HG02763 (cell line): ENCODE measurements at regions not wholly inside any gene's neighbourhood (a gene's known extent, or its start where the extent isn't known, plus 50 kb on each side); places are given as distances from the start of the nearest gene placed in this dataset.
A peak's percentile ranks its signal among the peaks of the same experiment; 100 is the strongest.
"Not testable (repeated sequence)": the region's sequence is repeated elsewhere in the genome, so short reads cannot be mapped to it uniquely, and the experiment has no call there.

Experiments used
- ATAC-seq: cut with Tn5 transposase; IDR thresholded peaks from one replicate; pipeline ENCODE4 v1.9.1; 2021; ENCODE audit warnings: mild to moderate bottlenecking, moderate library complexity; ENCODE audit not compliant: unreplicated experiment

GRCh38 chr7:65453341-65454030 lies 79.8 kb downstream of the ZNF92 start:
- ATAC-seq: no peak

DNA sequence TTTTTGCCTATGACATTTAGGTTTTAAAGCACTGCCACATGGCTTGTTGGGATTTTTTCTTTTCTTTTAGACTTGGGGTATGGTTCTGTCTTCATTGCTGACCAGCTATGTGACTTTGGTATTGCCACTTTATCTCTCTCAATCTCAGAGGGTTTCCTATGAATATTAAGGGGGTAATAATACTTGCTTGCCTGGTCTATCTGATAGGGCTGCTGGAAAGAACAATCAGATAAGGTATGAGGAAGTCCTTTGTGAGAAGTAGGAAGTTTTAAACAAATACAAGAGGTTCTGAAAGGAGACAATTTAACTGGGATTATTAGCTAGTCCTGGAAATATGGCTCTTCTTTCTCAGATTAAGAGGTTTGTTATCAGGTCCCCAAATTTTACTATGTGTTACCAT lies 80.8 kb downstream of the ZNF92 start:
- no peak for ATAC-seq

- not testable (repeated sequence) for ATAC-seq
Observed at GRCh38 chr7:65455050-65455449, 81.4 kb downstream of the ZNF92 start.

DNA sequence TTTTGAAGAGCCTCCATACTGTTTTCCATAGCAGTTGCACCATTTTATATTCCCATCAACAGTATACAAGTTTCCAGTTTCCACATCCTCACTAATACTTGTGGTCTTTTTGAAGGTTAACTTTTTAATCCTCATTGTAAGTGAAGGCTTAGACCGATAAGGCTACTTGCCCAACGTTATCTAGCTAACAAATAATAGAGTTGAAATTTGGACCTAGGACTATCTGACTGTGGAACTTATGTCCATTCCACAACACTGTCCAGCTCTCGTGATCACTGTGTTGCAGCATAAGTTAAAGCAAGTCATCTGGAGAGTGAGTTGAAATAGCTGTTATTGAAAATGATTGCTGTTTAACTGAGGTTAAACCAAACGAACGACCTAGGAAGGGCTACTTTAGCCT lies 84.0 kb downstream of the ZNF92 start:
- no peak for ATAC-seq

DNA sequence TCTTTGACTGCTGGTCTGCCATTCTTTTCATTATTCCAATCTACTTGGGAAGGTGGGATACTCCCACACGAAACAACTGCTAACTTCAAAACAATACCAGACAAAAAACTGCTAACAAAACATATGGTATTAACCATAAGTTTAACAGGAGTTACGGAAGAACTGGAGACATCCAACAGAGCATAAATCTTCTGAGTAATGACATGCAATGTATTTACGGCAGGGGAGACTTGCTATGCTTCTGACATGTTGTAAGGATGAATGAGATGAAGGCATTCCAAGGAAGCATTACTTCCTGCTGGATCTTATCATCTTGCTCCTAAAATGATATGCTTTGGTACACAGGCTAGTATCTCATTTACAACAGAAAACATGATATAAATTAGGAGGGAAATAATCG lies 85.8 kb downstream of the ZNF92 start:
- no peak for ATAC-seq

DNA sequence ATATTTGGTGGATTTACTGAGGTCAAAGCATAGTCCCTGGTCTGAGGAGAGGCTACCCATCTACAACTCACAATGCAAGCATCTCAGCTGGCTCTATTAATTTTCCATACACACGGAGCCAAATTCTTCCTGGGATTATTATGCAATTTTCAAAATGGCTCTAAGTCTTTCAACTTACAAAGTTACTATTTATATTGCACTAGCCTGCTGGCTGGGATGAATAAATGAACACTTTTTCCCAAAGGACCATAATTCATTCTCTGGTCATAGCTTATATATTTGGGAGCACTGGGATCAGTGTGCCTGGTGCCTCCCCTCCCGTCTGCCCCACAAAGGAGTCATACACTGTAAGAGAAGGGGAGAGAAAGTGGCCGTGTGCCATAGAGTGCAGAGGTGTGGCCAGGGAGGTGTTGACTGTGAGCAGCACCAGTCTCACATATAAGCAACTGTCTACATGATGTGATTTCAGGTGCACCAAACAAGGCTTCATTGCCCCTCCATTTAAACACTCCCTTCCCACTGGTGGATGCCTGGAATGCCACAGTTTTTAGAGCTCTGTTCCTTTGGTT lies 88.6 kb downstream of the ZNF92 start:
- ATAC-seq: no peak

DNA sequence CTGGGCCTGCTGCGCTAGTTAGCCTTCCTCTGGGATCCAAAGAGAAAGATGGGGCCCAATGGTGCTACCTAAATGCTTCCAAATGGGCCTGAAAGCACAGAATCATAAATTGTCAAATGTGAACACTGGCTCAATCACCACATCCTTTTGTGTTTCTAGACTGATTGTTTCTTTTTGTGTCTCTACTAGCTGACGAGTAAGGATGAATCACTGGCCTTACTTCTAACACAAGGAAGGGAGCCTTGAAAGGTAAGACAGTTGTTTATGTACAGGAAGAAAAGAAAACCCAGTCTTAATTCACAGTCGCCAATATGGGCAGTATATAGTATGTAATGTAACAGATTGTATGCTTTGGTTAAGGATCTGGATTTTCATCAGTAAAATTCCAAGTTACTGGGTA lies 89.5 kb downstream of the ZNF92 start:
- ATAC-seq: no peak

DNA sequence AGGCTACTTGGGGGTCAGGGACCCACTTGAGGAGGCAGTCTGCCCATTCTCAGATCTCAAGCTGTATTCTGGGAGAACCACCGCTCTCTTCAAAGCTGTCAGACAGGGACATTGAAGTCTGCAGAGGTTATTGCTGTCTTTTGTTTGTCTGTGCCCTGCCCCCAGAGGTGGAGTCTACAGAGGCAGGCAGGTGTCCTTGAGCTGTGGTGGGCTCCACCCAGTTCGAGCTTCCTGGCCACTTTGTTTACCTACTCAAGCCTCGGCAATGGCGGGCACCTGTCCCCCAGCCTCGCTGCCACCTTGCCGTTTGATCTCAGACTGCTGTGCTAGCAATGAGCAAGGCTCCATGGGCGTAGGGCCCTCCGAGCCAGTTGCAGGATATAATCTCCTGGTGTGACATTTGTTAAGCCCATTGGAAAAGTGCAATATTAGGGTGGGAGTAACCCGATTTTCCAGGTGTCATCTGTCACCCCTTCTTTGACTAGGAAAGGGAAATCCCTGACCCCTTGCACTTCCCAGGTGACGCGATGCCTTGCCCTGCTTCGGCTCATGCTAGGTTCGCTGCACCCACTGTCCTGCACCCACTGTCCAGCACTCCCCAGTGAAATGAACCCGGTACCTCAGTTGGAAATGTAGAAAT lies 96.4 kb downstream of the ZNF92 start:
- not testable (repeated sequence) for ATAC-seq

DNA sequence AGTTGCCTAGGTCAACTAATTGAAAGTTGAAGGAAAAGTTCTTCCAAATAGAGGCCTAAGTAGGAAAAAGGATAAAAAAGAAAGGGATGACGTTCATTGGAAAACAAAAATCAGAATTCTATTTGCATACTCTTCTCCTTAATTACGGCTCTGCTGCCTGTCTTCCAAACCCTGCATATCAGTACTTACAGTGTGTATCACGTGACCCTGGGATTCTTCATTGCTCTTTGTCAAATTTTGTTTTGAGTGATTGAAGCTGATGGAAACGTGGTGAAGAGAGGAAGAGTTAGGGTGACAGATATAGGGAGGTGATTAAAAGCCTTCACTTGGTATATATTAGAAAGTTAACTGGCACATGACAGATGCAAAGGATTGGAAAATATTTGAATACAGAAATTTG lies 97.9 kb downstream of the ZNF92 start:
- no peak for ATAC-seq

DNA sequence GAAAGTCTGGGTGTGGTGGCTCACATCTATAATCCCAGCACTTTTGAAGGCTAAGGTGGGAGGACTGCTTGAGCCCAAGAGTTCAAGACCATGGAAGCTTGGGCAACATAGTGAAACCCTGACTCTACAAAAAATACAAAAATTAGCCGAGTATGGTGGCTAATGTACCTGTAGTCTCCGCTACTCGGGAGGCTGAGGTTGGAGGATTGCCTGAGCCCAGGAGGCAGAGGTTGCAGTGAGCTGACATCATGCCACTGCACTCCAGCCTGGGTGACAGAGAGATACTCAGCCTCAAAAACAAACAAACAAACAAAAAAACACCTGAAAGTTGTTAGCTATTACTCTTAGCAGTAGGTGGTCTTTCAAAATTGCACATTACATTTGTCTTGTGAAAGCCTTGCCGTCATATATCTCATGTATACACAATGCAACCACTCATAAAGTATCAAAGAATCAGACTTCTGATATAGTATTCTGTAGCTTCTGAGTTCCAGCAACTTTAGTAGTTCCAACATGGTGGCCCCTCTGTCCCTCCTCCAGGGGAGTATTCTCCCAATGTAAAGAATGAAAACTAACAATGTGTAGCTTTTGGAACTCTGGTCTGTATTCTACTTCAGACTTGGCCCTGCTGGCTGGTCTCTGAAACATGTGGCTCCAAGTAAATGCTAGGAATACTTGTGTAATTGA lies 101.5 kb downstream of the ZNF92 start:
- no peak for ATAC-seq

DNA sequence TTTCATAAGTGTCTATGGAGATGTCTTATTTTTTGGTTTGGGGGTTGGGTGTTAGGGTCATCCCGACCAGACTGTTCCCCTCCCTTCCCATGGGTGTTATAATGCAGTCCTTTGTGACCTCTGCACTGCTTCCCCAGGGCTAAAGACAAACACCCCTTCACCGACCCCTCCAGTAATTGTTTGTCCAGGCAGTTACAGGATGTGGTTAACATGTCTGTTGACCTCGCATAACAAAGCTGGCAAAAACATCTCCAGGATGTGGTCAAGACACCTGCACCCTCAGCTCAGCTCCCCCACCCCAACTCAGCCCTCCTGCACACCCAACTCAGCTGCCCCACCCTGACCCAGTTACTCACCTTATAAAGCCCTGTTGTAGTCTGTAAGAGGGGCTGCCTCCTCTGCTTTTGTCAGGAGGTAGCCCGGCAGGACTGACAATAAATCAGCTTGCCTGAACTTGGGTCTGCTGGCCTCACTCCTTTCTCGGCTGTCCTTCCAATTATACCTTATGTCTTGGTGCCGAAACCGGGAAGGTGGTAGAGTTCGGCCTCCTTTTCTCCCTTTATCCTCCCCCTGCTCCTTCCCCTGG lies 102.2 kb downstream of the ZNF92 start:
- peak; percentile 97 for ATAC-seq

- ATAC-seq: no peak
Observed at GRCh38 chr7:65477326-65477725, 103.7 kb downstream of the ZNF92 start.

DNA sequence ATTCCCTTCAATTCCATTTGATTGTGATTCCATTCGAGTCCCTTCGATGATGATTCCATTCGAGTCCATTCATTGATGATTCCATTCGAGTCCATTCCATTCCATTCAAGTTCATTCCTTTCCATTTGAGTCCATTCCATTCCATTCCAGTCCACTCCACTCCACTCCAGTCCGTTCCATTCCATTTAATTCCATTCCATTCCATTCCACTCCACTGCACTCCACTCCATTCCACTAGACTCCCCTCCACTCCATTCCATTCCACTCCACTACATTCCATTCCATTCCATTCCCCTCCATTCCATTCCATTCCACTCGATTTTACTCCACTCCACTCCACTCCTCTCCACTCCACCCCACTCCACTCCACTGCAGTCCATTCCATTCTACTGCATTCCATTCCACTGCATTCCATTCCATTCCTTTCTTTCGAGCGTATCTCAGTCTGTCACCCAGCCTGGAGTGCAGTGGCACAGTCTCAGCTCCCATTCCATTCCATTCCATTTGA lies 115.7 kb downstream of the ZNF92 start:
- no peak for ATAC-seq

DNA sequence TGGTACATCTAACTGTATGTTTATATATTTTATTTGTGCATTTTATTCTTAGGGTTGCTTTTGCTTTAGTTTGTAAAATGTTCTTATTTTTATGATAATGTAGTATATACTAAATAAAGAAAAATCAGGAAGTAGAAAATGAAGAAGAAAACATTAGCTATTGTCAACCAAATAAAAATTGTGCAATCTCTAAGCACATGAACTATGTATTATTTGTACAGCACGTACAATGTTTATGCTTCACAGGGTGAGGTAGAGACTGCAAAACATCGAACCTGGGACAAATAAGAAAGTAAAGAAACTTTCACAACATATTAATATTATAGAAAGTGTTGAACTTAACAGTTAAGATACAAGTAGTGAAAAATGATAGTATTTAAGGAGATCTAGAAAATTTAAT lies 123.0 kb downstream of the ZNF92 start:
- ATAC-seq: not testable (repeated sequence)

DNA sequence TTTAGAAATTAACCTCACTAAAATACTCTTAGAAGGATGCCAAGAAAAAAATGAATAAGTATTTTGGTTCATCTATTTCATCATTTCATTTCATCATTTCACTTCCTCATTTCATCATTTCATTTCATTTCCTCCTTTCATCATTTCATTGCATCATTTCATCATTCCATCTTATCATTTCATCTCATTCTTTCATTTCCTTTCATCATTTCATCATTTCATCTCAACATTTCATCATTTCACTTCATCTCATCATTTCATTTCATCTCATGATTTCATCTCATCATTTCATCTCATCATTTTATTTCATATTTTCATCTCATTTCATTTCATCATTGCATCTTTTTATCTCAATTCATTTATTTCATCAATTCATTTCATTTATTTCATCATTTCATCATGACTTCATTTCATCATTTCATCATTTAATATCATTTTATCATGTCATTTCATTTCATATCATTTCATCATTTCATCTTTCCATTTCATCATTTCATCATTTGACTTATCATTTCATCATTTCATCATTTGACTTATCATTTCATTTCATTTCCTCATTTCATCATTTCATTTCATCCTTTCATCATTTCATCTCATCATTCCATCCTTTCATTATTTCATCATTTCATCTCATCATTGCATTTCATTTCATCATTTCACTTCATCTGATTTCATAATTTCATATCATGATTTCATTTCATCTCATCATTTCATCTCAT lies 129.9 kb downstream of the ZNF92 start:
- ATAC-seq: no peak

- not testable (repeated sequence) for ATAC-seq
Observed at GRCh38 chr7:65504504-65505319, 131.1 kb downstream of the ZNF92 start.

DNA sequence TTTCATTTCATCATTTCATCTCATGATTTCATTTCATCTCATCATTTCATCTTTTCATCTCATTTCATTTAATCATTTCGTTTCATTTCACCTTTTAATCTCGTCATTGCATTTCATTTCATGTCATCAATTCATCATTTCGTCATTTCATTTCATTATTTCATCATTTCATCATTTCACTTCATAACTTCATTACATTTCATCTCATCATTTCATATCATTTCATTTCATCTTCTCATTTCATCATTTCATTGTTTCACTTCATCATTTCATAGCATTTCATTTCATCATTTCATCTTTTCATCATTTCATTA lies 131.6 kb downstream of the ZNF92 start:
- not testable (repeated sequence) for ATAC-seq

- not testable (repeated sequence) for ATAC-seq
Observed at GRCh38 chr7:65508581-65509367, 135.1 kb downstream of the ZNF92 start.
